GDM1 (cell line): ENCODE measurements at regions not wholly inside any gene's neighbourhood (a gene's known extent, or its start where the extent isn't known, plus 50 kb on each side); places are given as distances from the start of the nearest gene placed in this dataset.
"Not testable (repeated sequence)": the region's sequence is repeated elsewhere in the genome, so short reads cannot be mapped to it uniquely, and the experiment has no call there.

Experiments used
- DNase-seq: peaks from one replicate; lab custom pipeline; 2025; lab: John Stamatoyannopoulos, UW

DNA sequence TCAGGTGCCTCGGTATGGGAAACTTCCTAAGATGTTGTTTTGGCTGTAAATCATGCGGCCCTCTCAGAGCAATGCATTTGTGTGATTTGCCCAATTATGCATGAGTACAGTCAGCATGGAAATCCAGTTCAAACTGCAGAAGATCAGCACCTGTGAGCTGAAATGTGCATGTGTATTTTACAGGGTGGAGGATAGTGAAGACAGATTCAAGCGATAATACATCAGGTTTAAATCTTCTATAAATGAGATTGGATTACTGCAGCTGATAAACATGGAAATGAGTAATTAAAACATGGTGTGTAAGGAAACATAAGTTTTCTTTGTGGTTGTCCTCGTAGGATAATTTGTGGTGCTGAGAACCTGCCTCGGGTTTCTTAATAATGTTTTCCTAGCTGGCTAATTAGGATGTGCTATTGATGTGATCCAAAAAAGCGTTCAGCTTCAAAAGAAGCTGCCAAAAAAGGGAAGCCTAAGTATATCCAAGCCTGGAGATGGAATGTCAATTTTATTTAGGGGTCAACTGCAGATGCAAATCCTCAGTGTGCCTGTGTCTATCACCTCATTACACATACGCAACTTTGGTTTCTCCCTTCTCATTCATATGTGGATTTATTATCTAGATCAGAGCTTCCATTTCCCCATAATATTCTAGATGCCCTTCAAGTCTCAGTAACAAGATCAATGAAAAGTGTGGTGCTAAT lies 117.1 kb upstream of the CCDC28A start:
- DNase-seq: no peak

DNA sequence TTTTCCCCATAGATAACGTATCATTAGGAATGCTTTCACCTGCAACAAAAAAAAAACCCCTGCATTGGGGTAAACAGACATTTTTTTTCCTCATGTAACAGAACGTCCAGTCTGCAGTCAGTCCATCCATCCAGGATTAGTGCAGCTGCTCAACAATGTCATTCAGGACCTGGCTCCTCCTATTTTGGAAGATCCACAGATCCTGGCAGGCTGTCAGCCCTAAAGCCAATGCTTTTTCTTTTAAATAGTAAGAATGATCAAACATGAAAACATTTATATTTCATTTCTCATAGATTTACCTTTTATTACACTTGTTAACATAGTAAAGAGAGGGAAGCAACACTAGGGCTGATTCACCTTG lies 116.5 kb upstream of the CCDC28A start:
- DNase-seq: no peak

DNA sequence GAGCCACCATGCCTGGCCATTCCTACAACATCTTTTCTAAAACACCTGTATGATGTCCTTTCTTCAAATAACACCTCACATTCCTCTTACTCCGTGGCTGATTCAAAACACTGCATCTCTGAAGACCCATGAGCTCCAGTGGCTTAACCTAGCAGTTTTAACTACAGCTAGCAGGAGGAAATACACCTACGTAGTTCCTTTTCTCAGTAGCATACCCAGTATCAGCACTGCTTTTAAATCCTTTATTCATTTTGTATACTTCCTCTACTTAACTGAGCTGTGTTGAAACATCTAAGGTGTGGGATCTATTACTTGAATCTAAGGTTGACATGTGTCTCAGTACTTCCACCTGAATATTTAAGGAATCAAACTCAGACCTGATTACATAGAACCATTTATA lies 113.6 kb upstream of the CCDC28A start:
- no peak for DNase-seq

DNA sequence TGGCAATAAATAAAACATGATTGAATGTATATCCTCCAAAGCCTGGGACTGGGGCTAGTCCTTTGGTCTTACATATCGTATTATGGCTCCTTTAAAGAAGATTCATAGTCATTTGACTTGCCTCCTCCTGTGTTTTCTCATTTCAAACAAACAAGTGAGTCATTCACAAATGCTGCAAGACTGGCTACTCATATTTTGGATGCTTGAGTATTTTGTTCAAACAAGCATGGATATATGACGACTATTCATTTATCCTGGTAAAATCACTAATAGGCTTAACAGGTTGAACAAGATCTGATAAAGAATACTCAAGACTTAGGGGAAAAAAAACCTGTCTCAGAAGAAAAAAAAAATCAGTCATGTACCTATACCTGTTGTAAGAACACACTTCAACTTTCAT lies 111.1 kb upstream of the CCDC28A start:
- DNase-seq: no peak

DNA sequence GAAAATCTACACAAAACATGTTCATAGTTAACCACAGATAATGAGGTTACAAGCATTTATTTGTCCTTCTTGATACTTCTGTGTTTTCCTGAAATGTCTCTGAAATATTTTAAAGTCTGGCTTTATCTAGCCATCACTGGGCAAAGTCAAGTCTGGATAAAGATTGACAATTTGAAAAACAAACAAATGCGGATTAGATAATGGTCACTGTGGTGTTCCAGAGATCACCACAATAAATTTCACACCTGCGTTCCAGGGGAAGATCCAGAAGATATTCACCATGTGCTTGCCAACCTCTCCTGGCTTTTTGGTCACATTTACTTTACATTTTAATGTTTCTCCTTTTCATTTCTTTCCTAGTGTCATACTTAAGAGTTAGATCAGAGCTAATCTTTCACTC lies 109.7 kb upstream of the CCDC28A start:
- DNase-seq: no peak

DNA sequence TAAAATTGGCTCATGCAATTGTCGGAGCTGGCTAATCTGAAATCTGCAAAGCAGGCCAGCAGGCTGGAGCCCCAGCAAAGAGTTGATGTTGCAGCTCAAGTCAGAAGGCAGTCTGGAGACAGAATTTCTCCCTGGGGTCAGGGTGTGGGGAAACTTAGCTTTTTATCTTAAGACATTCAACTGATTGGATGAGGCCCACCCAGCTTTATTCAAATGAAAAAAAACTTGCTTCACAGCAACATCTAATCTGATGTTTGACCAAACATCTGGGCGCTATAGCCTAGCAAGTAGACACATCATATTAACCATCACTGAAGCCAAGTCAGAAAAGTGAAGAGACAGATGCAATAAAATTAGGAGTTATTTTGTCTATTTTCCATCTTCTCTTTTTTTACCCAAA lies 108.8 kb upstream of the CCDC28A start:
- no peak for DNase-seq

DNA sequence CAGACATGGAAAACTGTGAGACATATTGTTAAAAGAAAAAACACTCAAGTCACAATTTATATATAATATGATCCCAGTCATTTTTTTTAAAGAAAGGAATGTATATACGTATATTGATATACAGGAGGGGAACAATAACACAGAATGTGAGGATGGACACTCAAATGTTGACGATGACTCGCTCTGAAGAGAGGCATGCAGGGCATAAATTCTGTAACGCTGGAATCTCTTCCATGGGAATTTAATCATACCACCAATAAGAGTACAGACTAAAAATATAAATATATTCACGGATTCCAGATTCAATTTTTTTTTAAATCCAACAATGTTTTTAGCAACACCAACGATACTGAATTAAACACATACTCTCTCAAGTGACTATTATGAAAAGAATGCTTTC lies 106.9 kb upstream of the CCDC28A start:
- no peak for DNase-seq

DNA sequence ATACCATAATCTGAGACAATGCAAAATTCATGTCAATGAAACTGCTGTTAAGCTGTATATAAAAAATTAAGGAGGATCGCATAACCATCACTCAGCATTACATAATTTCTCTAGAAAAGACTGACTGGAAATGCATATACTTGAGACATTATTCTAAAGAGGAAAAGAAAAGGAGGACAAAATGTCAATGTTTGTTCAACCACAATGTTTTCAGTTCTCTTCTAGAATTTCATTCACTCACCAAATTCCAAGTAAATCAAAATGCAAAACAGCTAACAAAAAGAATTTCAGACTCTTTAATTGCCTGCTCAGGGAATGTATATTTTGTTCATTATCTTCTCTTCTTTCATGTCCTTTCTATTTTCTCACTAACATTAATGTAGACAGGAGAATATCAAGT lies 106.2 kb upstream of the CCDC28A start:
- no peak for DNase-seq

DNA sequence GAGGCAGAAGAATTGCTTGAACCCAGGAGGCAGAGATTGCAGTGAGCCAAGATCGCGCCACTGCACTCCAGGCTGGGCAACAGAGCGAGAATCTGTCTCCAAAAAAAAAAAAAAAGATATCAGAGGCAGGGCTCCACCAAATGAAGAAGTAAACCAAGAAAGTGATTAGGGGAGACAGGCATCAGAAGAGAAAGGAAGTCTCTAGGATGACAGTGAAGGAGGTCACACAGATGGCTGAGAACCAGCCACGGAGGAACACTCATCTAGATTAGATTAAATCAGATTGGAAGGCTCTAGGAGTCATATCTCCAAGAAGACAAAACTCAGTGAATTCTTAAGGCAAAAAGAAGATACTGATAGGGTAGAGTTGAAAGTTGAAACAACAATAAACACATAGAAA lies 102.2 kb upstream of the CCDC28A start:
- DNase-seq: no peak

DNA sequence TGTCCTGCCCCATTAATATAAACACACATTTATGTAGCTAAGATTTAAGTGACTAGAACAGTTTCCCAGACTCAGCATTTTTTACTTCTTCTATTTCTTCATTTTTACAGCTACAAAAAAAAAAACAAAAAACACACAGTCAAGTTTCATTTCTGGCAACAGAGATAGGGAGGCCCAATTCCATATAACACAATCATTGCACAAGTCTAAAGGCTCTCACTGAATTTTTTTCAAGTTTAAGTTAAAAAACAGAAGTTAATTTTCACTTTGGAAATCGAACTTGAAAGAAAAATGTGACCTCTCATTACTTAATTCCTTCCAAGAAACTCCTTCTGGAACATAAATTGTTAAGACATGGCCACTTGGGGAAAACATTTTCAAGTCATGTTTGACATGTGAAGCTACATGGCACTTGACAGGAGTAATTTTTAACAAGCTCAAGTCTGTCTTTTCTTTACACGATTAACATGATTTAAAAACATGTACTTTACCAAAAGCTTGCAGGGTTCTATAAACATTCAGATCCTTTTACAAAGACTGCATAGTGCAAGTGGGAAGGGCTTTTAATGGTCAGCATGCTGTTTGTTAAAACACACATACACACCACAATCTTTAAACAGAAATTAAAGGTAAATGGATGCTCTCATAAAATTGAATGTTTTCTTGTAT lies 100.1 kb upstream of the CCDC28A start:
- DNase-seq: no peak

DNA sequence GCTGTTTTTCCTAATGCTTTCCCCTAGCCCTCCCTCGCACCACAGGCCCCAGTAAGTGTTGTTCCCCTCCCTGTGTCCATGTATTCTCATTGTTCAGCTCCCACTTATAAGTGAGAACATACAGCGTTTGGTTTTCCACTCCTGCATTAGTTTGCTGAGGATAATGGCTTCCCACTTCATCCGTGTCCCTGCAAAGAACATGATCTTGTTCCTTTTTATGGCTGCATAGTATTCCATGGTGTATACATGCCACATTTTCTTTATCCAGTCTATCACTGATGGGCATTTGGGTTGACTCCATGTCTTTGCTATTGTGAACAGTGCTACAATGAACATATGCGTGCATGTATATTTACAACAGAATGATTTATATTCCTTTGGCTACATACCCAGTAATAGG lies 99.1 kb upstream of the CCDC28A start:
- not testable (repeated sequence) for DNase-seq

DNA sequence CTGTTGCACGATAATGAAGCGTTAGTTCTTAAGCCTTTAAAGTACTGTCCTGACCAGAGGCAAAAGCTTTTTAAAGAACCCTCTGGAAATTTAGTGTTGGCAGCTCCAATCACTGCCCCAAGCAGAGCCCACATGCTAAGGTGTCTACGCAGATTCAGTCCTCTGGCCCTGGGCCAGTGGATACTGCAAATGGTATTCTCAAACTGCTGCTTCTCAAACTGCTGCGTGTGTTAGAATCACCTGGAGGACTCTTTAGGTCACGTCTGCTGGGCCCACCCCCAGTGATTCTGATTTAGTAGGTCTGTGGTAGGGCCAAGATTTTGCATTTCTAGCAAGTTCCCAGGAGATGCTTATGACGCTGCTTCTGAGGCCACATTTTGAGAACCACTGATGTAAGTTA lies 96.0 kb upstream of the CCDC28A start:
- DNase-seq: no peak

DNA sequence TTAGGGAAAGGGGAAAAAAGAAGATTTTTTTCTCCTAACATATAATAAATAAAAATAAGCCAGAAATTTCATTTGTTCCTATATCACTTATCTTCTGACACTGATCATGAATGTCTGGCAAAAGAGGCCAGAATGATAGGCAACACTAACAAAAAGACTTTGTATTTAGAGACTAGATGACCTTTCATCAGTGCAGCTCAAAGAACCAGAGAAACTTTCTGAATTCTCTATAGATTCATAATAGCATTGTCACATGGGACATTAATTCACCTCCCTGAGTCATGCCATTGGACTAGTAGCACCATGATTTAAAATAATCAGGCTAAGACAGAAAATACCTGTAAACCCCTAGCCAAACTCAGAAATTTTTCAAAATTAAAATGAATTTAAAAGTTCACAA lies 95.4 kb upstream of the CCDC28A start:
- DNase-seq: no peak

DNA sequence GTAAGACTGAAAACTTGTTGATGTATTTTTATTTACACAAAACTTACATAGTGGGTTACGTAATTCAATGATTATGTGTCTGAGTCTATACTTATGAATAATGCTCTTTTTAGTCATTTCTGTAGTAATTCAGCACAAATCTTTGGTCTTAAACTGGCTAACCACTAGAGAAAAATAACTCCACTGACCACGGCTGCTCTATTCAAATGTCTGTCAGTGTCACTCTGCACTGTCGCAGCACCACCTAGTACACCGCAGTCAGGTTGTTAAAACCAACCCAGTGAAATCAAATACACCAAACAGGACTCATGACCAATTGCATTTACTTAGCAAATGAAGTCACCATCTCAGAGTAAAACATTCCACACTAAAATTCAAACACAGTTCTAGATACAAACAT lies 93.5 kb upstream of the CCDC28A start:
- DNase-seq: no peak

DNA sequence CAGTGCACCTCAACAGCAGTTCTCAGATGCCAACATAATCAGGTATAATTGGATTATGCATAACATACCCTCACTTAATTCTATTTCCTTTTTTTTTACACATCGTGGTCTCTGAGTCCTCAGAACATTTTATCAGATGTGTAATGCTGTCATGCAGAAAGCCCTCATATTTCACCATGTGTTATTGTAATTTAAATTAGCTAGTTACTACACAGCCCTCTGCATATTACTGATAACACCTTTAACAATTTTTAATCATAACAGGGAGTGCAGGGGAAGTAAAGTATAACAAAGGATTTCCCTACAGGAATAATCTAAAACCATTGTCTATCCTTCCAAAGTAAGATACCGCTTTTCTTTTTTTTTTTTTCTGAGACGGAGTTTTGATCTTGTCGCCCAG lies 91.9 kb upstream of the CCDC28A start:
- DNase-seq: no peak

DNA sequence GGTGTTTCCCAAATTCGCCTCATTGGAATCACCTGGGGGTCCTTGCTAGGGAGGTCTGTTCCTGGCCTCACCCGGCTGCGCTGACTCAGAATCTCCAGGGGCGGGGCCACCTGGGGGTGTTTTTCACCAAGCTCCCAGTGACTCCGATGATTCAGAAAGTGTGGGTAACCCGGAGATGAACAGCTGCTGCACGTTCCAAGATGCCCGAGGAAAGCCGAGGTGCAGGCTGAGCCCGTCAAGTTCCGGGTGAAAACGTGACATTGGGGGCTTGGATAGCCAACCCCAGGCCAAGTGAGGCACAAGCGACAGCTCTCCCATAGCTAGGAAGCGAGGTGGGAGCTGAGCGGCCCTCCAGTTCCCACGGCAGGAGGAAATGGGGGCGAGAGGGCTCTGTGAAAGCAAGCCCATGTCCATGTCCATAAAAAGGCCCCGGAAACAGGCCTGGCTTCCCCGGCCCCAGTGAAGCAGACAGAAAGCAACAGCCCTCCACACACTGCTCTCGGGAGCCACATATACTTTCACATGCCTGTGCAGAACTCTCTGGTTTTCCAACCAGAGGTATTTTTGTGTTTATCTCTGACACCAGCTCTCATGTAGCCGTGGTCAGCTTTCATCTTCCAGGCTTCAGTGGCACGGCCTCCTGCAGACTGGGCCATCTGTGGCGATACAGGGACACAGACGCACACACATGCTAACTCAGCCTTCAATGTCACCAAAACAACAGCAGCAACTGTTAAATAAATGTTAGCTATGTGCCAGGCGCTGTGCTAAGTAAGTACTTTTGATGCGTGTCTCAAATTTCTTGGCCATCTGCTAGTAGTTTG lies 90.7 kb upstream of the CCDC28A start:
- DNase-seq: no peak

DNA sequence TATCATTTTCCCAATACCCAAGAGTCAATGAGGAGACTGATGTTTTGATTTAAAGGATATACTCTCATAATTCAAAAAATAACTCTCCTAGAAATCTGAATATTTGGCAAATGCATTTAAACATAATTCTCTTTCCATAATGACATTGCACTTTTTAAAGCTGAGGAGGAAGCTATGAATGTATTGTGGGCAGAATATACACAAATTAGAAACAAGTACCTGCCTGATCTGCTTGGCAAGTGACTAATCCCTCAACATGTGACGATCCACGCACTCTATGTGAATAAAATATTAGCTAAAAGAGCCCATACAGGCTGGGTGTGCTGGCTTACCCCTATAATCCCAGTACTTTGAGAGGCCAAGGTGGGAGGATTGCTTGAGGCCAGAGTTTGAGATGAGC lies 88.3 kb upstream of the CCDC28A start:
- DNase-seq: no peak

DNA sequence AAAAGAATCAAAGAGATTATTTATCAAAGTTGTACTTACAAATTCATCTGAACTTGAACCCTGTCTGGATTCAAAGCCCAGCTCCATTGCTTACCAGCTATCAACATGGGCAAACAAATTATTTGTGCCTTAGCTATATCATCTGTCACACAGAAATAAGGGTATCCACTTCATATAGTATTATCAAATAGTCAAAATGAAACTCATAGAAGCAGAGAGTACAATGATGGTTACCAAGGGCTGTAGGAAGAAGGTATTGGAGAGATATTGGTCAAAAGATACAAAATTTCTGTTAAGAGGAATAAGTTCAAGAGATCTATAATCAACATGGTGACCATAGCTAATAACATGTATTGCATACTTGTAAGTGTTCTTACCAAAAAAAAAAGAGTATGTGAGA lies 87.8 kb upstream of the CCDC28A start:
- DNase-seq: no peak

DNA sequence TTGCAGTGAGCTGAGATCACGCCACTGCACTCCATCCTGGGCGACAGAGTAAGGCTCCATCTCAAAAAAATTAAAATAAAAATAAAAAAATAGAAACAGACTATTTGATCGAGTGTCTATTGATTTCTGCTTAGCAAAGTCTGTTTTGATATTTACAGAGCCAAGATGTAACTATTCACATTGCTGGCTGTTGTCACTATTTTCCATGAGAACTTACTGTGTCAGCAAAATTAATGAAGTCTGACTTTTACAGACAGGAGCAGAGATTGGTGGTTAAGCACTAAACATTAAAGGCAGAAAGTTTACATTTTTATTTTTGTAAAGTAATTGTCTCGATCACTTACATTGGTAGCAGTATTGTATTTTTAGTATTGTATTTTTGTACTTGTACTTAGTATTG lies 85.0 kb upstream of the CCDC28A start:
- DNase-seq: no peak

DNA sequence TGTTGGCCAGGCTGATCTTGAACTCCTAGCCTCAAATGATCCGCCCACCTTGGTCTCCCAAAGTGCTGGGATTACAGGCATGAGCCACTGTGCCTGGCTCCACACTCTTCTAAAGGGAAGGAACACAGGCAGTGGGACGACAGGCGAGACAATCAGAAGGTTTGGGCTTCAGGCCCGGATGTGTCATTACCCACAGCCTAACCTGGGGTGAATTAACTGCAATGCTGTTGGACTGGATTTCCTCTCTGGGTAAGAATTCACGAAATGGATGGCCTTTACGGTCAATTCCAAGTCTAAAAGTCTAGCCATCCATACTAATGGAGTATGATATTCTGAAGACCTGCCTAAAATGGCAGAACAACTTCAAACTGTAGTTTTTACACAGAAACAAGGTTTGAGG lies 83.7 kb upstream of the CCDC28A start:
- DNase-seq: no peak

DNA sequence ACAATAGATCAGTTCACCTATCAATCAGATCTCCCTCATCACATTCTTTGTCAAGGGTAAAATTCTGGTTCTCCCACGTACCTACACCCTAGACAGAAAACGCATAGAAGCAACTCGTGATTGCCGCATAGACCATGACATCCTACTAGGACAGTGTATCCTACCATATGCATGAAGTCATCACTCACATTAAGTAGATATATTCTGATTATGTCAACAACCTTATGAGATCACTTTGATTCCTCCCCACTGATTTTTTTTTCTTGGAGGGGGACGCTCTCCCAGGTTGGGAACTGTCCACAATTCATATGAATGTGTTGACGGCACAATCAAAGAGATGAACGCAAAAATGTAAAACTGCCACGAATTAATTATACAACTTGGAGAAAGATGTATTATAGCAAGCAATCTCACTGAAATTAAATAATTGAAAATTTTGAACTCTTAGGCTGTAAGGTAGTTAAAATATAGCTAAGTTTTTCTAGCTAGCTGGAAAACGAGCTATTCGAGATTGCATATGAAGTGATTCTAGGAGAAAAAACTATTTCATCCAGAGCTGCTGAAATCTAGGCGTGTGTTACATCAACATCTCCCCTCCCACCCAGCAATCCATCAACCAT lies 82.5 kb upstream of the CCDC28A start:
- no peak for DNase-seq

DNA sequence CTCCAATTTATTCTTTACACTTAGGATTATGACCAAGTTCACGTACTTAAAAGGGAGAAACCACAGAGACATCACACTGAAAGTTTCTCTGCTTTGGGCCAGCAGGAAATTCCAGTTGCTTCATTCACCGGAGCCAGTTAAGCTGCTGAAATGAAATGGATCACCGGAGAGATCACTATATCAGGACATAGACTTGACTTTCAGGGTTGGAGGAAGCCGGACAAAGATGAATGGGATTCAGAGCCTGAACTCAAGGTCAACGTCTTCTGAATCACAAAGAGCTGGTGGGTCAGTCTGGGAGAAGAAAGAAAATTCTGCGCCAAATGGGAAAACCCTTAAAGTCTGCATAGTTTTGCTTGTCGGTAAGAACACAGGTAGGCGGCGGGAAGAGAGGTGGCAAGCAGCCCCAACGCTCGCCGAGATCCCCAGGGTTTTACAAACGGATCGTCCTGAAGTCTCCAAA lies 81.9 kb upstream of the CCDC28A start:
- no peak for DNase-seq
